Endothelial cell (in vitro differentiated cells): ENCODE measurements at regions not wholly inside any gene's neighbourhood (a gene's known extent, or its start where the extent isn't known, plus 50 kb on each side); places are given as distances from the start of the nearest gene placed in this dataset.
"Not testable (repeated sequence)": the region's sequence is repeated elsewhere in the genome, so short reads cannot be mapped to it uniquely, and the experiment has no call there.

Source experiments
- DNase-seq: peaks from one replicate; pipeline ENCODE4 v3.0.0; 2021; ENCODE audit warnings: low spot score
- H3K27ac Mint-ChIP-seq: one replicate; pipeline ENCODE4 v1.8.0; 2021; ENCODE audit warnings: mixed read lengths, inconsistent platforms; ENCODE audit not compliant: unreplicated experiment
- H3K27me3 Mint-ChIP-seq: one replicate; pipeline ENCODE4 v1.8.0; 2021; ENCODE audit warnings: mild to moderate bottlenecking, moderate library complexity, mixed read lengths, inconsistent platforms; ENCODE audit not compliant: unreplicated experiment
- H3K36me3 Mint-ChIP-seq: one replicate; pipeline ENCODE4 v1.8.0; 2021; ENCODE audit warnings: mild to moderate bottlenecking, low read depth, mixed read lengths, inconsistent platforms; ENCODE audit not compliant: unreplicated experiment
- H3K4me1 Mint-ChIP-seq: one replicate; pipeline ENCODE4 v1.8.0; 2021; ENCODE audit warnings: mild to moderate bottlenecking, mixed read lengths, inconsistent platforms; ENCODE audit not compliant: unreplicated experiment
- H3K4me3 Mint-ChIP-seq: one replicate; pipeline ENCODE4 v1.8.0; 2021; ENCODE audit warnings: mild to moderate bottlenecking, mixed read lengths, inconsistent platforms; ENCODE audit not compliant: unreplicated experiment
- H3K9me3 Mint-ChIP-seq: one replicate; pipeline ENCODE4 v1.8.0; 2021; ENCODE audit warnings: mixed read lengths, inconsistent platforms; ENCODE audit not compliant: unreplicated experiment

- H3K9me3 Mint-ChIP-seq, DNase-seq, H3K4me3 Mint-ChIP-seq, H3K4me1 Mint-ChIP-seq, H3K27me3 Mint-ChIP-seq, H3K27ac Mint-ChIP-seq, H3K36me3 Mint-ChIP-seq: not testable (repeated sequence)
Measured at GRCh38 chr2:91765018-91765754, 3073.7 kb downstream of the RPIA start.

GRCh38 chr2:91766349-91767048 is 3075.0 kb downstream of the RPIA start:
- H3K4me3 Mint-ChIP-seq, H3K27ac Mint-ChIP-seq: not testable (repeated sequence)

GRCh38 chr2:91768301-91768700 is 3076.8 kb downstream of the RPIA start:
- DNase-seq, H3K4me1 Mint-ChIP-seq, H3K4me3 Mint-ChIP-seq, H3K27ac Mint-ChIP-seq, H3K27me3 Mint-ChIP-seq, H3K9me3 Mint-ChIP-seq, H3K36me3 Mint-ChIP-seq: not testable (repeated sequence)

More at GRCh38 chr2:91766349-91767048, 3075.0 kb downstream of the RPIA start:
- not testable (repeated sequence) for H3K36me3 Mint-ChIP-seq, H3K27me3 Mint-ChIP-seq, H3K9me3 Mint-ChIP-seq, DNase-seq, H3K4me1 Mint-ChIP-seq

- H3K4me1 Mint-ChIP-seq, H3K4me3 Mint-ChIP-seq, H3K36me3 Mint-ChIP-seq, H3K27me3 Mint-ChIP-seq, DNase-seq, H3K9me3 Mint-ChIP-seq, H3K27ac Mint-ChIP-seq: not testable (repeated sequence)
Measured at GRCh38 chr2:91768997-91769396, 3077.5 kb downstream of the RPIA start.

- DNase-seq, H3K9me3 Mint-ChIP-seq: not testable (repeated sequence)
Measured at GRCh38 chr2:91770046-91770575, 3078.6 kb downstream of the RPIA start.

GRCh38 chr2:91771604-91772003 is 3080.1 kb downstream of the RPIA start:
- H3K36me3 Mint-ChIP-seq, DNase-seq, H3K27me3 Mint-ChIP-seq, H3K9me3 Mint-ChIP-seq, H3K4me1 Mint-ChIP-seq, H3K27ac Mint-ChIP-seq, H3K4me3 Mint-ChIP-seq: not testable (repeated sequence)

More at GRCh38 chr2:91770046-91770575, 3078.6 kb downstream of the RPIA start:
- H3K4me3 Mint-ChIP-seq, H3K4me1 Mint-ChIP-seq, H3K36me3 Mint-ChIP-seq, H3K27me3 Mint-ChIP-seq, H3K27ac Mint-ChIP-seq: not testable (repeated sequence)

GRCh38 chr2:91772240-91772937 is 3080.9 kb downstream of the RPIA start:
- H3K27me3 Mint-ChIP-seq, DNase-seq, H3K36me3 Mint-ChIP-seq, H3K4me1 Mint-ChIP-seq, H3K27ac Mint-ChIP-seq, H3K4me3 Mint-ChIP-seq, H3K9me3 Mint-ChIP-seq: not testable (repeated sequence)

GRCh38 chr2:91773810-91774209 is 3082.3 kb downstream of the RPIA start:
- not testable (repeated sequence) for H3K27ac Mint-ChIP-seq, DNase-seq, H3K36me3 Mint-ChIP-seq, H3K4me3 Mint-ChIP-seq, H3K4me1 Mint-ChIP-seq, H3K27me3 Mint-ChIP-seq, H3K9me3 Mint-ChIP-seq

- not testable (repeated sequence) for H3K9me3 Mint-ChIP-seq, H3K27me3 Mint-ChIP-seq, DNase-seq, H3K27ac Mint-ChIP-seq, H3K4me1 Mint-ChIP-seq, H3K4me3 Mint-ChIP-seq
- peaks cover 13% of the 10 kb centered on the region for H3K36me3 Mint-ChIP-seq
Measured at GRCh38 chr2:91775193-91775592, 3083.7 kb downstream of the RPIA start.

- peaks cover 18% of the 10 kb centered on the region for H3K36me3 Mint-ChIP-seq
- H3K4me1 Mint-ChIP-seq, H3K27ac Mint-ChIP-seq, H3K4me3 Mint-ChIP-seq, H3K9me3 Mint-ChIP-seq, DNase-seq, H3K27me3 Mint-ChIP-seq: not testable (repeated sequence)
Measured at GRCh38 chr2:91780324-91780723, 3088.9 kb downstream of the RPIA start.

GRCh38 chr2:91809391-91809790 is 3061.8 kb upstream of the TEKT4 start:
- H3K4me1 Mint-ChIP-seq, H3K27ac Mint-ChIP-seq, H3K9me3 Mint-ChIP-seq, H3K36me3 Mint-ChIP-seq, H3K4me3 Mint-ChIP-seq, H3K27me3 Mint-ChIP-seq, DNase-seq: not testable (repeated sequence)
